ENCODE measurements at regions not wholly inside any gene's neighbourhood (a gene's known extent, or its start where the extent isn't known, plus 50 kb on each side); places are given as distances from the start of the nearest gene placed in this dataset.
"Not testable (repeated sequence)": the region's sequence is repeated elsewhere in the genome, so short reads cannot be mapped to it uniquely, and the experiment has no call there.

DNA sequence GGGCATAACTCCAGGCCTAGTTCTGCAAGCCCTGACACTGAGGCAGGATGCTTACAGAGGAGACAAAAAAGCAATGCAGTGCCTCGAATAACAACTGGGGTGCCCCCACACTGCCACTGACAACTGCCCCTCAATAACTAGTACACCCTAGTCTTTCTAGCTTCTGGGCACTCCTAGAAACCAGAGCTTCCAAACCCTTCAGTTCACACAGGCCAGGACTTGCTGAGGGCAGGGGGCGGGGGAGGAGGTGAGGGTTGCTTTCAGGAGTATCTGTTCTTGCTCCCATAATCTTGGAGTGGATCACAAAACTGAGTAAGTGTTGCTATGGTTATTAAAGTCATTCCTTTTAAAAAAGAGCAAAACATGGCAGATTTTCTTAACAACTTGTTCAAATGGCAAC lies 333.1 kb downstream of the BCL2L11 start:
- TF ChIP-seq, protein P1, sequence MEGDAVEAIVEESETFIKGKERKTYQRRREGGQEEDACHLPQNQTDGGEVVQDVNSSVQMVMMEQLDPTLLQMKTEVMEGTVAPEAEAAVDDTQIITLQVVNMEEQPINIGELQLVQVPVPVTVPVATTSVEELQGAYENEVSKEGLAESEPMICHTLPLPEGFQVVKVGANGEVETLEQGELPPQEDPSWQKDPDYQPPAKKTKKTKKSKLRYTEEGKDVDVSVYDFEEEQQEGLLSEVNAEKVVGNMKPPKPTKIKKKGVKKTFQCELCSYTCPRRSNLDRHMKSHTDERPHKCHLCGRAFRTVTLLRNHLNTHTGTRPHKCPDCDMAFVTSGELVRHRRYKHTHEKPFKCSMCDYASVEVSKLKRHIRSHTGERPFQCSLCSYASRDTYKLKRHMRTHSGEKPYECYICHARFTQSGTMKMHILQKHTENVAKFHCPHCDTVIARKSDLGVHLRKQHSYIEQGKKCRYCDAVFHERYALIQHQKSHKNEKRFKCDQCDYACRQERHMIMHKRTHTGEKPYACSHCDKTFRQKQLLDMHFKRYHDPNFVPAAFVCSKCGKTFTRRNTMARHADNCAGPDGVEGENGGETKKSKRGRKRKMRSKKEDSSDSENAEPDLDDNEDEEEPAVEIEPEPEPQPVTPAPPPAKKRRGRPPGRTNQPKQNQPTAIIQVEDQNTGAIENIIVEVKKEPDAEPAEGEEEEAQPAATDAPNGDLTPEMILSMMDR (conservative IDR thresholded peaks at IDR 0.05; ENCODE audit: low read length) = not testable (repeated sequence)
- not testable (repeated sequence) for TF ChIP-seq EZH2phosphoT487 (IDR thresholded peaks at IDR 0.05; ENCODE audit: borderline replicate concordance, low read depth, low read length)
